ENCODE measurements at regions not wholly inside any gene's neighbourhood (a gene's known extent, or its start where the extent isn't known, plus 50 kb on each side); places are given as distances from the start of the nearest gene placed in this dataset.

DNA sequence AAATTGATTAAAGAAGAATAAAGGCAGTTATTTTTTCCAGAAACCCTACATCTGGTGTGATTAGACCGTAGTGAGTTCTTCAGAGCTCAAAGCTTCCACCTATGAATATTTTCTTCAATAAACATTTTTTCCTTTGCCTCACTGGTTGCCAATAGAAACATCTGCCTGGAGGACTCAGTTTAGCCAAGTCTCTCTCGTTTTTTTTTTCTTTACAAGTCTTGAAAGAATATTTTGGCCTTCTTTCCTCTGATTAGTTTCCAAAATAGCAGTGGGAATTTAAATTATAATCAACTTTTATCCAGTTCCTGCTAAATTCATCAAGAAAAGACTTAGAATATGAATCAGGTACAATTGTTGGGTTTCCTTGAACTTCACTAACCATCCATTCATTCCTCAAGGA is 897.5 kb downstream of the TLE1 start:
- POLR2A ChIA-PET (ENCODE audit: partially characterized antibody) = no interaction called here
- Histone ChIP-seq H4K20me1 (replicated peaks in 1 of 2; ENCODE audit: control insufficient read depth in 1 of 2, insufficient read depth in 2 of 2, low read length in 2 of 2) (no peaks in the 10 kb centered on the region), H3K4me2 (ENCODE audit: insufficient read depth in 1 of 2, low read depth in 2 of 2, low read length in 2 of 2) (no peak overlapping the region), H3K36me3 (ENCODE audit: control insufficient read depth in 2 of 4, insufficient read depth in 4 of 4, low read length in 3 of 4) (no peaks in the 10 kb centered on the region), H3K9ac (replicated peaks in 1 of 4; ENCODE audit: extremely low read depth in 1 of 4, low read depth in 3 of 4, low read length in 3 of 4) (no peak overlapping the region), H2BK12ac (ENCODE audit: low read depth, low read length) (no peak overlapping the region), H3K14ac (ENCODE audit: insufficient read length) (no peak overlapping the region), H3K27ac (ENCODE audit: low read depth, low read length) (no peak overlapping the region), H2BK120ac (replicated peaks; ENCODE audit: low read depth, low read length) (no peak overlapping the region), H4K8ac (ENCODE audit: extremely low read depth, insufficient read depth, low read length) (no peak overlapping the region), H4K91ac (replicated peaks; ENCODE audit: insufficient read length, low read length) (no peak overlapping the region), H3K4ac (replicated peaks; ENCODE audit: insufficient read length, low read depth, low read length) (no peak overlapping the region), H2AFZ (ENCODE audit: low read length) (no peak overlapping the region), H2BK5ac (ENCODE audit: low read depth, low read length) (no peak overlapping the region), H4K5ac (ENCODE audit: insufficient read length, low read depth, low read length) (no peak overlapping the region), H2BK15ac (ENCODE audit: low read length) (no peak overlapping the region), H3K56ac (replicated peaks; ENCODE audit: insufficient read length, low read depth, low read length) (no peak overlapping the region), H3K4me3 (ENCODE audit: extremely low read depth in 1 of 4, insufficient read depth in 2 of 4, low read depth in 3 of 4, low read length in 4 of 4) (no peak overlapping the region), H3K4me1 (replicated peaks in 1 of 4; ENCODE audit: control insufficient read depth in 3 of 4, insufficient read depth in 4 of 4, low read length in 3 of 4) (no peaks in the 10 kb centered on the region), H3K79me2 (ENCODE audit: control insufficient read depth in 1 of 2, insufficient read depth in 2 of 2, low read length in 2 of 2) (no peaks in the 10 kb centered on the region), H2AK5ac (ENCODE audit: low read depth, low read length) (no peak overlapping the region), H3K23ac (ENCODE audit: insufficient read length) (no peak overlapping the region), H3K27me3 (replicated peaks in 1 of 4; ENCODE audit: control insufficient read depth in 3 of 4, extremely low read depth in 1 of 4, insufficient read depth in 3 of 4, low read length in 3 of 4) (no peaks in the 10 kb centered on the region), H3K23me2 (ENCODE audit: low read depth, low read length) (no peaks in the 10 kb centered on the region), H2BK20ac (ENCODE audit: low read length) (no peak overlapping the region), H3K18ac (ENCODE audit: extremely low read depth, low read length) (no peak overlapping the region), H3K9me3 (ENCODE audit: insufficient read depth in 2 of 2, low read depth in 1 of 2, low read length in 1 of 2) (no peaks in the 10 kb centered on the region), H3K79me1 (ENCODE audit: low read depth, low read length) (no peaks in the 10 kb centered on the region)
- DNase-seq (ENCODE audit: low read depth in 1 of 2, low spot score in 2 of 2) (no peak), FAIRE-seq (no peak)
- 86% methylated on average over 2 of the region's 2 CpGs; no CpG with 5 or more reads in 1 of the 2 experiments for WGBS, 2 experiments (ENCODE audit: extremely low coverage in 1 of 2, insufficient coverage in 1 of 2, insufficient read length in 1 of 2, insufficient replicate concordance in 2 of 2, low coverage in 1 of 2, low lambda C conversion rate in 2 of 2, missing lambda C conversion rate in 1 of 2)
- CTCF ChIA-PET (ENCODE audit: partially characterized antibody) = interaction anchor here (0.7 kb wide), 1 partner anchor 426 kb away, joined by 3 read pairs; no protein-coding TSS in a partner anchor
- TF ChIP-seq KDM1A (IDR thresholded peaks at IDR 0.05; ENCODE audit: borderline replicate concordance, low read length) = no peak
- no peak for TF ChIP-seq RFX5 (IDR thresholded peaks at IDR 0.05; ENCODE audit: borderline replicate concordance, low read depth, low read length)
- no peak for TF ChIP-seq CEBPB (IDR thresholded peaks at IDR 0.05; ENCODE audit: low read depth, low read length)
- no peak for TF ChIP-seq SUZ12 (IDR thresholded peaks at IDR 0.05; ENCODE audit: low read length)
- no peak for TF ChIP-seq SIX5 (IDR thresholded peaks at IDR 0.05; ENCODE audit: low read depth, low read length)
- no peak for TF ChIP-seq TEAD4 (IDR thresholded peaks at IDR 0.05; ENCODE audit: low read depth, low read length)
- no peak for TF ChIP-seq EP300 (IDR thresholded peaks at IDR 0.05; ENCODE audit: borderline replicate concordance in 1 of 2, low read depth in 2 of 2, low read length in 2 of 2)
- no peak for TF ChIP-seq NANOG (IDR thresholded peaks at IDR 0.05; ENCODE audit: insufficient read depth, low read depth, low read length, poor library complexity, severe bottlenecking)
- no peak for TF ChIP-seq CREB1 (IDR thresholded peaks at IDR 0.05)
- no peak for TF ChIP-seq POLR2AphosphoS5 (IDR thresholded peaks at IDR 0.05; ENCODE audit: low read depth, low read length)
- TF ChIP-seq POLR2A (IDR thresholded peaks at IDR 0.05; ENCODE audit: control extremely low read depth in 1 of 2, low read depth in 2 of 2, low read length in 2 of 2) = no peak
- TF ChIP-seq, protein P1, sequence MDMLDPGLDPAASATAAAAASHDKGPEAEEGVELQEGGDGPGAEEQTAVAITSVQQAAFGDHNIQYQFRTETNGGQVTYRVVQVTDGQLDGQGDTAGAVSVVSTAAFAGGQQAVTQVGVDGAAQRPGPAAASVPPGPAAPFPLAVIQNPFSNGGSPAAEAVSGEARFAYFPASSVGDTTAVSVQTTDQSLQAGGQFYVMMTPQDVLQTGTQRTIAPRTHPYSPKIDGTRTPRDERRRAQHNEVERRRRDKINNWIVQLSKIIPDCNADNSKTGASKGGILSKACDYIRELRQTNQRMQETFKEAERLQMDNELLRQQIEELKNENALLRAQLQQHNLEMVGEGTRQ (IDR thresholded peaks at IDR 0.05; ENCODE audit: low read length) = no peak
